HL-60 (cell line): ENCODE measurements at regions not wholly inside any gene's neighbourhood (a gene's known extent, or its start where the extent isn't known, plus 50 kb on each side); places are given as distances from the start of the nearest gene placed in this dataset.

Experiments
- DNase-seq, 2 experiments: peaks; one replicate each; pipeline ENCODE4 v3.0.0-alpha.2; 2010 to 2020; ENCODE audit warnings: low read depth in 1 of 2, low spot score in 1 of 2
- H3K27ac ChIP-seq: fragments of 250-450 bp; sonication (Bioruptor Pico); replicated peaks from 2 replicates; pipeline ENCODE4 v1.5.1; 2020; ENCODE audit warnings: mild to moderate bottlenecking, moderate library complexity
- H3K27me3 ChIP-seq: fragments of 250-450 bp; sonication (Bioruptor Pico); 2 replicates; pipeline ENCODE4 v1.5.1; 2021; ENCODE audit warnings: mild to moderate bottlenecking, moderate library complexity; ENCODE audit not compliant: insufficient read depth, poor library complexity, severe bottlenecking
- H3K4me3 ChIP-seq: replicated peaks from 2 replicates; pipeline ENCODE4 v1.5.1; 2011; ENCODE audit warnings: mild to moderate bottlenecking, control low read depth, low read length; ENCODE audit not compliant: insufficient read depth
- CTCF ChIP-seq: IDR thresholded peaks from one replicate; pipeline ENCODE4 v1.5.1; 2011; ENCODE audit warnings: low read length, control low read depth, inconsistent platforms; ENCODE audit not compliant: insufficient read depth
- GABPA ChIP-seq: IDR thresholded peaks from 2 replicates; pipeline ENCODE4 v1.6.1; 2012; ENCODE audit warnings: low read depth
- POLR2AphosphoS5 ChIP-seq: IDR thresholded peaks from 2 replicates; pipeline ENCODE4 v1.6.1; 2012; ENCODE audit warnings: low read depth
- REST ChIP-seq: IDR thresholded peaks from 2 replicates; pipeline ENCODE4 v1.6.1; 2012; ENCODE audit warnings: low read depth; ENCODE audit not compliant: insufficient replicate concordance
- SPI1 ChIP-seq: IDR thresholded peaks from 2 replicates; pipeline ENCODE4 v1.6.1; 2012; ENCODE audit warnings: low read depth, mild to moderate bottlenecking, borderline replicate concordance

GRCh38 chr4:31065086-31065485 lies 344.9 kb downstream of the PCDH7 start:
- Histone ChIP-seq H3K27ac (no peak overlapping the region), H3K4me3 (no peak overlapping the region), H3K27me3 (no peaks in the 10 kb centered on the region)
- DNase-seq, result no peak
- no peak for TF ChIP-seq POLR2AphosphoS5
- TF ChIP-seq SPI1, result no peak
- no peak for TF ChIP-seq REST
- TF ChIP-seq CTCF, result no peak
- no peak for TF ChIP-seq GABPA

GRCh38 chr4:31068257-31069075 lies 348.3 kb downstream of the PCDH7 start:
- H3K27ac ChIP-seq, result no peak overlapping the region
- DNase-seq, result no peak
- no peaks in the 10 kb centered on the region for H3K27me3 ChIP-seq
- H3K4me3 ChIP-seq, result no peak overlapping the region
- TF ChIP-seq POLR2AphosphoS5 (no peak), REST (no peak), SPI1 (no peak), GABPA (no peak), CTCF (no peak)

- Histone ChIP-seq H3K4me3 (no peak overlapping the region), H3K27ac (no peak overlapping the region), H3K27me3 (no peaks in the 10 kb centered on the region)
- no peak for DNase-seq
- TF ChIP-seq REST (no peak), GABPA (no peak), CTCF (no peak), SPI1 (no peak), POLR2AphosphoS5 (no peak)
Observed at GRCh38 chr4:31069151-31069550, 349.0 kb downstream of the PCDH7 start.
